ENCODE measurements at regions not wholly inside any gene's neighbourhood (a gene's known extent, or its start where the extent isn't known, plus 50 kb on each side); places are given as distances from the start of the nearest gene placed in this dataset.
"Not testable (repeated sequence)": the region's sequence is repeated elsewhere in the genome, so short reads cannot be mapped to it uniquely, and the experiment has no call there.

DNA sequence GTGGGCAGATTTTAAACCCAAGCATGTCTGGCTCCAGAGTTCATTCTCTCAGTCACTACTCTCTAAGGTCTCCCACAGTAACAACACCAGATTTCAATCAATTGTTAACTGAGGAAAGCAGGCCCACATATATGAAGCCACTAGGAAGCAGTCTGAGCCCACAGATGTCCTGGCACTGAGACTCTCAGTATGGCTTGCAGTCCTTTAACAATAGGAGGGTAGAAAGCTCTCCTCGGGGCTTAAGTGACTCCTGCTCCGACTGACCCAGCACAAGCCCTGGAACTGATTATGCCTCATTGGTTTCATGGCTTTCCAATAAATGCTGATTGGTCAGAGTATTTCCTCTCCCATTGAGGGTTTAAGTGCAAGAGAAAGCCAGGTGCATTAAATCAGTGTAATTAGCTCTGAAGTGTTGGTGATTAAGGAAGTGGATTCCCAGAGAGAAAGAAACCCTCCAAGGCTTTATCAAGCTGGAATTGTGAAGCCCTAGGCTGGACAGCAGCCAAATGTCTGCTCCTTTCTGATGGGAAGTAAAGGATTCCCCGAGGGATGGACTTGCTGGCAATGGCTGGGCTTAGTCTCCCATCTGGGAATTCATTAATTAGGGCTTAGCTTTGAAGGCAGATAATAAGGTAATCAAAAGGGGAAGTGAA is 76.6 kb upstream of the PROKR2 start:
- no peak for DNase-seq (ENCODE audit: low read depth in 3 of 3)

DNA sequence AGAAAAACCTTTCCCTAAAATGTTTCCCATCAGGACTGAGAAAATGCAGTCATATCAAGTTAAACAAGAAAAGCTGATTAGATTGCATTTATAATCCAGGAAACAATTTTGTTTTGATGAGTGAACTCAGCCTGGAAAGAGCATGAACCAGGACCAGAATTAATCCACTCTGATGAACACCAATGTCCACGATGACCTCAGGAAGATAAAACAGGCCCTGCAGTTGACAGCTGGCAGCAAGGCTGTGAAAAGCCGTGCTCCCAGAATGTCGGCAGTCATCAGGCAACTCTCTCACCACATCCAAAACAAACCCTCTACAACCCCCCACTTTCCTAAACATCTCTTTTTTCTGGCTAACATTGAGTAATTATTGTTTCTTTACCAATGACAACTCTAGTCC is 74.0 kb upstream of the PROKR2 start:
- no peak for DNase-seq (ENCODE audit: low read depth in 3 of 3)

DNA sequence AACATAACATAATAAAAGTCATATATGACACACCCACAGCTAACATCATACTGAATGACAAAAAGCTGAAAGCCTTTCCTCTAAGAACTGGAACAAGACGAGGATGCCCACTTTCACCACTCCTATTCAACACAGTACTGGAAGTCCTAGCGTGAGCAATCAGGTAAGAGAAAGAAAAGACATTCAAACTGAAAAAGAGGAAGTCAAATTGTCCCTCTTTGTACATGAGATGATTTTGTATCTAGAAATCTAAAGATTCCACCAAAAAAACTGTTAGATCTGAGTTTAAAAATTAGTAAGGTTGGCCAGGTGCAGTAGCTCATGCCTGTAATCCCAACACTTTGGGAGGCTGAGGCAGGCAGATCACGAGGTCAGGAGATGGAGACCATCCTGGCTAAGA is 70.1 kb upstream of the PROKR2 start:
- DNase-seq (ENCODE audit: low read depth in 3 of 3): not testable (repeated sequence)

DNA sequence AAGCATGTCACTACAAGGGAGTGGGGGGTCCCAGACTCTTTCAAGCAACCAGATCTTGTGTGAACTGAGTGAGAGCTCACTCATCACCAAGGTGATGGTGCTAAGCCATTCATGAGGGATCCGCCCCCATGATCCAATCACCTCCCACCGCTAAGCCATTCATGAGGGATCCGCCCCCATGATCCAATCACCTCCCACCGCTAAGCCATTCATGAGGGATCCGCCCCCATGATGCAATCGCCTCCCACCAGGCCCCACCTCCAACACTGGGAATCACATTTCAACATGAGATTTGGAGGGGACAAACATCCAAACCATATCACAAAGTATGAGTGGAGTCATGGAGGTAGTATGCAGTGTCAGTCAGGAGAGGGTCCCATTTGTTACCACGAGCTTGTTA is 64.8 kb upstream of the PROKR2 start:
- DNase-seq (ENCODE audit: low read depth in 3 of 3): not testable (repeated sequence)

DNA sequence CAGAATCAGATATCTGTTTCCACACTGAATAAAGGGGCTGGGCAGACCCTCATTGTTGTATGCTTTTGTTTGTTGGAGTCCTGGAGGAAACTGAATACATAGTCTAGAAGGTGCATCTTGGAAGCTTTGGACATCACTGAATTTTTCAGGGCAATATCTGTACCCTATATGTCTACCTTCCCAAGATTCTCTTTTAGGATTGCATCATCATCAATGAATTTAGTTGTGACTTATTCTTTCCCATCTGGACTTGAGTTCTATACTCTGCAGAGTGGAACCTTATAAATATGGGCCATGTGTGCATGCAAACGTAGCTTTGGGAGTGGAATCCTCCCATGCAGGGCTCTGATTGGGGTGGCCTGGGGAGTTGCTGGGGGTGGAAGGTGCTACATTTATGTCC is 60.7 kb upstream of the PROKR2 start:
- DNase-seq (ENCODE audit: low read depth in 3 of 3): no peak

DNA sequence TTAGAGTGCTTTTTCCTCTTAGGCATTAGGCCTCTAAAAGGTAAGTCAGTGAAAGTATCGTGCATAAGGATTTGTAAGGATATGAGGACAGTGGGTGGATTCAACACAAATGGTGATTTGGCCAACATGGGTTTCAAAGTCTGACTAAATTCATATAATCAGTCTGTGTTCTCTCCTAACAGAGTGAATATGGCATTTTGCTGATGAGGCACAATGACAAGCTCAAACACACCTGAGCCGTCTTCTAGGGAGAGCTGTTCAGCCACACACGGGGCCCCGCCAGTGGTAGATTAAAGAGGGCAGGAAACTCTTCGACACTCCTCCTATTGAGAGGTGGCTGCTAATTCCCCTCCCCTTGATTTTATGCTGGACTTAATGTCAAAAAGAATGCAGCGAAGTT is 59.5 kb upstream of the PROKR2 start:
- DNase-seq (ENCODE audit: low read depth in 3 of 3): no peak

DNA sequence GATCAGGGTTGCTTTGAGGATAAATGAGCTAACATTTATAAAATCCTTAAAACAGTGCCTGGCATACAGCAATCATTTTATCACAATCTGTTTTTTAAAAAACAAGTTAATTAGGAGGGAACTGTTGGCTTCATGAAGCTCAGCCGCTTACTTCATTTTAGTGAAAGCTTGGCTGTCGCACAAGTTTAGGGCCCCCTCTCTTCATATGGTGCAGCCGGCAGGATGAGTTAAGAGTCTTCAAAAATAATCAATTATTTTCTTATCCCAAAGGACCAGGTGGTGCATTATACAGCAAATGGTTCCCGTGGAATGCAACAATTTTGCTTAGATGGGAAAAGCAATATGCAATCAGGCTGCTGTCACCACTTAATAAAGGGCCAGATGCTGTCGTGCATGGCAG is 57.4 kb upstream of the PROKR2 start:
- no peak for DNase-seq (ENCODE audit: low read depth in 3 of 3)

DNA sequence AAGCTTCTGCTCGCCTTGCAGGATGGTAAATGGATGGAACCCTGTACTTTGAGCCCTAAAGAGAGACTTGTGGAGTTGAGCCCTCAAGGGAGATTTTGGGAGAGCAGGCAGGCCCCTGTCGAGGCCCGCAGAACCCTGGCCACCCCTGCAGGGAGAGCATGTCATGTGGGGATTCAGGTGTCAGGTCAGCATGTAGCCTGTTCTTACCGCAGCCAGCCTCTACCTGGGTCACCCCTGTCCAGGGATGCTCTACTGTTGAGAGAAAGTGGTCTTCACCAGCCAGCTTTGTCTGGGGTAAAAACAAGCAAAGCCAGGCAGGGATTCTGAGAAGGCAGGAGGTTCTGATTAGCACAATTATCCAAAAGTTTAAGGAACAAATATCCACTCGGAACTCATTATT is 55.6 kb upstream of the PROKR2 start:
- DNase-seq (ENCODE audit: low read depth in 3 of 3): no peak

DNA sequence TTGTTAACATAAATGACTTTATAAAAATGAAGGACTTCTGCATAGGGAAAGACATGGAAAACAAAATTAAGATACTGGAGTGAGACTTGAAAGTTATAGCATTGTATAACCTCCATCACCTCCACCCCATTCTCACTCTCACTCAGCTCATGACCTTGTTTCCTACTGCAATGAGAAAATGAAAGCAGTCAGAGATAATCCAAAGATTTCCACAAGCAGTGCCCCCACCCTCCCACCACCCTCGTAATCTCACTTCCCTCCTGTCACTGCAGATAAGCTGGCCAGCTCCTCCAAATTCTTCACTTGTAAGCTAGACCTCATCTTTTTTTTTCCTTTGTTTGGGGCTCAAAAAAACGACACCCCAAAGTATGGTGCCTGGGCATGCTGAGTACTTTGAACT is 52.9 kb upstream of the PROKR2 start:
- no peak for DNase-seq (ENCODE audit: low read depth in 3 of 3)
